Skin of body (tissue), 1 donor: ENCODE measurements at regions not wholly inside any gene's neighbourhood (a gene's known extent, or its start where the extent isn't known, plus 50 kb on each side); places are given as distances from the start of the nearest gene placed in this dataset.
"Not testable (repeated sequence)": the region's sequence is repeated elsewhere in the genome, so short reads cannot be mapped to it uniquely, and the experiment has no call there.

ENCODE experiments used
- DNase-seq: peaks from one replicate; lab custom pipeline; 2025; lab: John Stamatoyannopoulos, UW

- not testable (repeated sequence) for DNase-seq
These were observed 802.0 kb upstream of the FAM174A start for GRCh38 chr5:99733146-99733545.

DNA sequence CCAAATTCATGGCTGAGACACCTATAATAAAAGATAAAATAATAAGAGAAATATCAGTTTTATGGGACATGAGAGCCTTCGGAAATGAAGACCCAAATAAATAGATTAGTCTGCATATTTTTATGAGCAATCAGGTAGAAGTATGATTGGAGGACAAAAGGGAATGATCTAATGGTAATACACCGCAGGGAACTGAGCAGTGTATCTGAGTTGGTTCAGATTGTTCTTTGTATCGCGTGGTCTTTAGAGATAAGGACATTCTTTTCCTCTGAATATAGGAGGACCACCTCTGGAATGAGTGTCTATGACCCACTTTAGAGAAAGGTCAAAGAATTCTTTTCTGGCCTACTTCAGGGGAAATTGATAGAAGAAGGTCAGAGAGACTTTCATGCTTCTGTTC lies 801.8 kb upstream of the CHD1 start:
- DNase-seq: not testable (repeated sequence)

GRCh38 chr5:99724732-99725290 lies 796.0 kb upstream of the CHD1 start:
- no peak for DNase-seq

DNA sequence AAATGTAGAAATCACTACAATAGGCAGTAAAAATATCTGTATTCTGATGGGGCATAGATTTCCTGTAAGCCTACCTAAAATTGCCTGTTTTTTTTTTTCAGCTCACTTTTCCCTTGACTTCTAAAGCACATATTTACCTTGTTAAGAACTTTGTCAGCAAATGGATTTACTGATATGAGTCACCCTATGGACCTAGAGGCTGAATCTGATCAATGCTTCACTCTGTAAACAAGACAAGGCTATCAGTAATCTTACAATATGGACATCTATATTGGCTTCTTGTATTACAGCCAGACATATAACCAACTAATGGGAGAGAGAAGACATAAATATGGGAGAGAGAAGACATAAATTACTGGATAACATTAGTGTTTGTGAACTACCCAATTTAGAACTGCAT lies 792.7 kb upstream of the CHD1 start:
- DNase-seq: no peak

GRCh38 chr5:99715921-99716320 lies 787.1 kb upstream of the CHD1 start:
- DNase-seq: no peak

- no peak for DNase-seq
These were observed 777.4 kb upstream of the CHD1 start for GRCh38 chr5:99706160-99706559.

DNA sequence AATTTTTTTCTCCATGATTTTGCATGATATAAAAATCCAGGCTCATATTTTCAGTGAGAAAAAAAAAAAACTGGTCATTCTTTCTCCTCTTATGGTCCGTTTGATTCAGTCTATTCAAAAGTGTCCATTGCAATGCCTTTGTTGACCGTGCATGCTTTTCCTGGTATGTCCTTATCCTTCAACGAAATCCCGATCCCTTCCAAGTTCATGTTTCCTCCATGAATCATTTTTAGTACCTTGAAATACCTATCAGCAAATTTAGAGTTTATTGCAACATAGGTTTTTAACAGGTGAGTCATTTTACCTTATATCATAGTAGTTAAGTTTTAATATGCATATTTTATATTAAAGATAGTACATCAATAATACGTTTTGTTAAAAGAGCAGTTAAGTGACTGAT lies 773.8 kb upstream of the CHD1 start:
- no peak for DNase-seq

- no peak for DNase-seq
These were observed 766.1 kb upstream of the CHD1 start for GRCh38 chr5:99694884-99695283.

- no peak for DNase-seq
These were observed 757.7 kb upstream of the CHD1 start for GRCh38 chr5:99686538-99686937.

DNA sequence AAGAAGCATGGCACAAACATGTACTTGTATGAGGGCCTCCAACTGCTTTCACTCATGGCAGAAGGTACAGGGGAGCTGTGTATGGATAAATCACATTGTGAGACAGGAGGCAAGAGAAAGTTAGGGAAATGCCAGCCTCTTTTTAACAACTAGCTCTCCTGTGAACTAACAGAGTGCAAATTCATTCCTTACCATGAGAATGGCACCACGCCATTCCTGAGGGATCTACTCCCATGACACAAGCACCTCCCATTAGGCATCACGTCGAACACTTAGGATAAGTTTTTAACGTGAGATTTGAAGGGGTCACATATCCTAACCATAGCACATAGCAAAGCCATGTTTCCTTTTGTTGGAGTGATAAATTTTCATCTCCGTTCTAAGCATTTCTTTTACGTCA lies 747.2 kb upstream of the CHD1 start:
- DNase-seq: no peak

DNA sequence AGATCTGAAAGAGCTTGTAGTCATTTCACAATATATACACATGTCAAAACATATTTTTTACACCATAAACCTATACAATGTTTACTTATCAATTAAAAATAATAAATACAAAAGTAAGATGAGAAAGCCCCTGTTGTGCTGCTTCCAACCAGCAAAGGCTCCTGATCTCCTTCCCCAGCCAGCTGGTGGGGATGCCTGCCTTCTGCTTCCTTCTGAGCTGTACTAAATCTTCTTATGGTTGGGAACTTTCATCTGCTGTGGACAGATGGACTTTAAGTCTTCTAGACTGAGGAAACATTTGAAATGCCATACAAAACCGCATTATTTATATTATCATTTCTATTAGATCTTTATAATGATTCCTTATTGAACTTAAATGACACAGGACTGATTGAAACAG lies 745.3 kb upstream of the CHD1 start:
- DNase-seq: no peak

DNA sequence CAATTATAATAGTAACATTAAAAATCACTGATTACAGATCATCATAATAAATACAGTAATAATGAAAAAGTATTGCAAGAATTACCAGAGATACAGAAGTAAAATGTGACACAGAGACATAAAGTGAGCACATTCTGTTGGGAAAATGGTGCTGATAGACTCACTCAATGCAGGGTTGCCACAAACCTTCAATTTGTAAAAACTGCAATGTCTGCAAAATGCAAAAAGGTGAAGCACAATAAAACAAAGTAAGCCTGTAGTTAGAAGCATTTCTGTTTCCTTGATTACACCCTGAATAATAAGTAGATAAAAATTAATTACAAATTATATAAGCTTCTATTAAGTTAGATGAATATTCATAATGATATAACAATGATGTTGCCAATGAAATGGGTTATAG lies 736.2 kb upstream of the CHD1 start:
- no peak for DNase-seq

- no peak for DNase-seq
These were observed 722.5 kb upstream of the CHD1 start for GRCh38 chr5:99651298-99651697.

- DNase-seq: no peak
These were observed 717.3 kb upstream of the CHD1 start for GRCh38 chr5:99646011-99646647.

GRCh38 chr5:99644822-99645221 lies 716.0 kb upstream of the CHD1 start:
- DNase-seq: no peak

GRCh38 chr5:99640646-99641045 lies 711.8 kb upstream of the CHD1 start:
- no peak for DNase-seq

DNA sequence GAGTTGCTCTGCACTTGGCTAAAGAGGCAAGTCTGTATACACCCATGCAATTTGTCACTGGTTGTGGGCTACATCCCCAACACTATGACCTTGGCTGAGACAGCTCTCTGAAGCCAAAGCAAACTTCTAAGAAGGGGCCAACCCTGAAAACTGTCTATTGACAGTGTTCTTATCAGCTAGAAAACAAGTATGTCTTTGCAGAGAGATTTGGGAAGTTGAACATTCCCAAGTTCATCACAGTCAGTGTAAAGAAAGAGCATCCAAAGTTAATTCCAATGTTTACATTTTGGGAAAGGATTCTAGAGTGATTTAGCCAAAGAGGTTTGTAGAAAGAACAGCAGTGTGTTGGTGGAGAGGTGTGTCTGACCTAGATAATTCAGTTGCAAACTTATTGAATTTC lies 711.1 kb upstream of the CHD1 start:
- DNase-seq: no peak

GRCh38 chr5:99636663-99637062 lies 707.9 kb upstream of the CHD1 start:
- no peak for DNase-seq

DNA sequence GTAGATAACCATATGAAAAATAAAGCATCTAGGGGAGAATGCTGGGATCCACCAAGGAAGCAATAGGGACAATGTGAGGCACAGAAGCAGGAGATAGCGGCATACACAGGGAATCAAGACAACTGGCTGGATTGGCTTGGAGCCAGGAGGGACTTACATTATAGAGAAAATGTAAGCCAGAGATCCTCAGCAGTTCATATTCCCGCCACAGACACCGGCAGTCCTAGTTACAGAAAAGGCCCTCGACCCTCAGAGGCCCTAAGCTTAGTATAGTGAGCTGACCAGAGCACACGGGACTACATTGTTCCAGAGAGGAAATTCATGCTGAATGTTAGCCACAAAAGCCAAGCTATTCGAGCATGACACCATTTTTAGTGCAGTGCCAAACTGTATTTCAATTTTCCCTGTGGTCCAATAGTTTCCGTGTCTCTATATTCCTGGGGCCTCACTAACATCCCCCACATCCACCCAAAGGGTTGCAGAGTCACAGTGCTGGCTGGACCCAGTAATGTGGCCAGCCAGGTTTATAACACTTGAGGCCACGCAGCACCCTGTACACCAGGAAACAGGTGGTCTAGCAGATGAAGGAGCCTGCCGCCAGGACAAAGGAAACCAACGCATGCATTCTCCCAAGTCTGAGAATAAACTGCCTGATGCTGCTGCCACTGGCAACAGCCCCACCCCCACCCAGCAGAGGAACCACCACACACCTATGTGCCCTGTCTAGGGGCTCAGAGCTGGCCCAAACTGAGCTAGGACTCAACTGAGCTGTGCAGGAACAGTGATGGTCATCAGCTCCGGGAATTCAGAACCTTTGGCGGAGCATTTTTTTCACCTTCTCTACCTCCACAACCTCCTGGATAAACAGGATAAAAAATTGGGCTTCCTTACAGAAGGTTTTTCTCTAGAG lies 693.2 kb upstream of the CHD1 start:
- no peak for DNase-seq

DNA sequence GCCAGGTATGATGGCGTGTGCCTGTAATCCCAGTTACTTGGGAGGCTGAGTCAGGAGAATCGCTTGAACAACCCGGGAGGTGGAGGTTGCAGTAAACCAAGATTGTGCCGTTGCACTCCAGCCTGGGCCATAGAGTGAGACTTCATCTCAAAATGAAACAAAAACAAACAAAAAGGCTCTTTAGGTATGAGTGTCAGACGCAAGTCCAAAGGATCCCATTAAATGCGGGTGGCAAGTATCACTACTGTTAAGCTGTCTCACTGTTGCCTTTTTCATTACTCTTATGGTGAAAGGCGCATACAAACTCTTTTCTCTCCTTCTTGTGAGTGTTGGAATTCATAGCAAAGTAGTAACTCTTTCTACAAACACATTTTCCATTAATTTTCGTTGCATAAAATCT lies 688.5 kb upstream of the CHD1 start:
- DNase-seq: no peak

DNA sequence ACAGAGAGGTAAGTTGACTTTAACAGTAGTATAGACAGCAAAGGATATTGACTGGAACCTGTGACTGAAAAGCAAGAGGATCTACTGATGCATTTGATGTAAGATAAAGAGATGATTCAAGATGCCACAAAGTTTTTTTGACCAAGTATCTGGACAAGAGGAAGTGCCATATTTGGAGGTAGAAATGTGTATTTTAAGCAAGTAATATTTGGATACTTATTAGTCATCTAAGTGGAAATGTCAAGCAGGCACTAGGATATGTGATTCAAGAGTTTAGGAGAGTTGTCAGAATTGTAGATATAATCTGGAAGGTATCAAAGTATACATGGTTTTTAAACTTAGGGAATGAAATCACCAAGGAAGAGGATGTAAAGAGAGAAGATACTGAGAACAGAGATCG lies 686.1 kb upstream of the CHD1 start:
- no peak for DNase-seq

- DNase-seq: no peak
These were observed 678.3 kb upstream of the CHD1 start for GRCh38 chr5:99607124-99607523.

GRCh38 chr5:99605904-99606303 lies 677.1 kb upstream of the CHD1 start:
- no peak for DNase-seq
